Effector memory CD4-positive, alpha-beta T cell (primary cell): ENCODE measurements at regions not wholly inside any gene's neighbourhood (a gene's known extent, or its start where the extent isn't known, plus 50 kb on each side); places are given as distances from the start of the nearest gene placed in this dataset.

ENCODE experiments used
- DNase-seq, 3 donors: peaks; one replicate each; pipeline ENCODE4 v3.0.0-alpha.2; 2020
- H3K27ac ChIP-seq: 2 replicates; pipeline ENCODE4 v1.7.0; 2013; ENCODE audit warnings: mild to moderate bottlenecking, low read length, moderate library complexity; ENCODE audit not compliant: insufficient read depth, poor library complexity, severe bottlenecking
- H3K27me3 ChIP-seq: replicated peaks from 2 replicates; pipeline ENCODE4 v1.7.0; 2013; ENCODE audit warnings: mild to moderate bottlenecking, low read length; ENCODE audit not compliant: insufficient read depth, control insufficient read depth, poor library complexity, severe bottlenecking
- H3K36me3 ChIP-seq: 2 replicates; pipeline ENCODE4 v1.7.0; 2013; ENCODE audit warnings: mild to moderate bottlenecking, low read length, moderate library complexity; ENCODE audit not compliant: control insufficient read depth, insufficient read depth
- H3K4me1 ChIP-seq: 2 replicates; pipeline ENCODE4 v1.7.0; 2013; ENCODE audit warnings: low read length, mild to moderate bottlenecking; ENCODE audit not compliant: control insufficient read depth, insufficient read depth, poor library complexity, severe bottlenecking
- H3K4me3 ChIP-seq: 2 replicates; pipeline ENCODE4 v1.7.0; 2013; ENCODE audit warnings: low read length, low read depth, mild to moderate bottlenecking; ENCODE audit not compliant: insufficient read depth, poor library complexity, severe bottlenecking
- H3K9me3 ChIP-seq: 2 replicates; pipeline ENCODE4 v1.7.0; 2013; ENCODE audit warnings: mild to moderate bottlenecking, low read length, moderate library complexity; ENCODE audit not compliant: control insufficient read depth

- Histone ChIP-seq H3K36me3 (no peaks in the 10 kb centered on the region), H3K9me3 (no peaks in the 10 kb centered on the region), H3K4me1 (no peaks in the 10 kb centered on the region), H3K27me3 (no peaks in the 10 kb centered on the region), H3K27ac (no peak overlapping the region), H3K4me3 (no peak overlapping the region)
- DNase-seq, result no peak
Measured at GRCh38 chr7:96638669-96639068, 71.0 kb downstream of the SEM1 start.

- H3K27me3 ChIP-seq, result no peaks in the 10 kb centered on the region
- H3K4me3 ChIP-seq, result no peak overlapping the region
- H3K36me3 ChIP-seq, result no peaks in the 10 kb centered on the region
- H3K4me1 ChIP-seq, result no peaks in the 10 kb centered on the region
- H3K9me3 ChIP-seq, result no peaks in the 10 kb centered on the region
- DNase-seq, result no peak
- no peak overlapping the region for H3K27ac ChIP-seq
Measured at GRCh38 chr7:96637522-96637921, 72.1 kb downstream of the SEM1 start.

GRCh38 chr7:96636979-96637378 is 72.7 kb downstream of the SEM1 start:
- DNase-seq, result no peak
- H3K27me3 ChIP-seq, result no peaks in the 10 kb centered on the region
- no peaks in the 10 kb centered on the region for H3K9me3 ChIP-seq
- H3K4me1 ChIP-seq, result no peaks in the 10 kb centered on the region
- H3K4me3 ChIP-seq, result no peak overlapping the region
- H3K36me3 ChIP-seq, result no peaks in the 10 kb centered on the region
- H3K27ac ChIP-seq, result no peak overlapping the region

GRCh38 chr7:96636342-96636860 is 73.2 kb downstream of the SEM1 start:
- Histone ChIP-seq H3K27ac (no peak overlapping the region), H3K9me3 (no peaks in the 10 kb centered on the region), H3K4me3 (no peak overlapping the region), H3K27me3 (no peaks in the 10 kb centered on the region), H3K36me3 (no peaks in the 10 kb centered on the region), H3K4me1 (no peaks in the 10 kb centered on the region)
- no peak for DNase-seq

GRCh38 chr7:96629884-96630283 is 79.8 kb downstream of the SEM1 start:
- no peak overlapping the region for H3K4me3 ChIP-seq
- H3K9me3 ChIP-seq, result no peaks in the 10 kb centered on the region
- DNase-seq, result no peak
- no peaks in the 10 kb centered on the region for H3K4me1 ChIP-seq
- no peak overlapping the region for H3K27ac ChIP-seq
- peaks cover 4% of the 10 kb centered on the region for H3K27me3 ChIP-seq
- H3K36me3 ChIP-seq, result no peaks in the 10 kb centered on the region

GRCh38 chr7:96624954-96625353 is 84.7 kb downstream of the SEM1 start:
- H3K4me3 ChIP-seq, result no peak overlapping the region
- no peak overlapping the region for H3K27ac ChIP-seq
- DNase-seq, result no peak
- H3K4me1 ChIP-seq, result no peaks in the 10 kb centered on the region
- H3K27me3 ChIP-seq, result no peaks in the 10 kb centered on the region
- no peaks in the 10 kb centered on the region for H3K9me3 ChIP-seq
- no peaks in the 10 kb centered on the region for H3K36me3 ChIP-seq

- Histone ChIP-seq H3K4me3 (no peak overlapping the region), H3K27me3 (no peaks in the 10 kb centered on the region), H3K9me3 (peaks cover 4% of the 10 kb centered on the region), H3K27ac (no peak overlapping the region), H3K36me3 (no peaks in the 10 kb centered on the region), H3K4me1 (no peaks in the 10 kb centered on the region)
- DNase-seq, result no peak
Measured at GRCh38 chr7:96621932-96622331, 87.7 kb downstream of the SEM1 start.

GRCh38 chr7:96614154-96614867 is 95.3 kb downstream of the SEM1 start:
- no peaks in the 10 kb centered on the region for H3K27me3 ChIP-seq
- DNase-seq, result no peak
- no peaks in the 10 kb centered on the region for H3K36me3 ChIP-seq
- H3K4me1 ChIP-seq, result no peaks in the 10 kb centered on the region
- peaks cover 4% of the 10 kb centered on the region for H3K9me3 ChIP-seq
- no peak overlapping the region for H3K4me3 ChIP-seq
- no peak overlapping the region for H3K27ac ChIP-seq

GRCh38 chr7:96612034-96612433 is 97.6 kb downstream of the SEM1 start:
- Histone ChIP-seq H3K36me3 (no peaks in the 10 kb centered on the region), H3K4me1 (no peaks in the 10 kb centered on the region), H3K27me3 (no peaks in the 10 kb centered on the region), H3K27ac (no peak overlapping the region), H3K4me3 (no peak overlapping the region), H3K9me3 (no peaks in the 10 kb centered on the region)
- no peak for DNase-seq

- Histone ChIP-seq H3K4me1 (no peaks in the 10 kb centered on the region), H3K9me3 (no peaks in the 10 kb centered on the region), H3K27ac (no peak overlapping the region), H3K27me3 (no peaks in the 10 kb centered on the region), H3K36me3 (no peaks in the 10 kb centered on the region), H3K4me3 (no peak overlapping the region)
- DNase-seq, result no peak
Measured at GRCh38 chr7:96605045-96605716, 104.5 kb downstream of the SEM1 start.
